Loucy (cell line): ENCODE measurements at regions not wholly inside any gene's neighbourhood (a gene's known extent, or its start where the extent isn't known, plus 50 kb on each side); places are given as distances from the start of the nearest gene placed in this dataset.

Experiments used
- H2AFZ ChIP-seq: fragments of 200-600 bp; sonication (generic); 2 replicates; pipeline ENCODE4 v1.6.0; 2016; ENCODE audit warnings: antibody characterized with exemption, mild to moderate bottlenecking, low read length, moderate library complexity
- H3F3A ChIP-seq: fragments of 200-600 bp; 2 replicates; pipeline ENCODE4 v1.6.0; 2016; ENCODE audit warnings: antibody characterized with exemption, low read depth, mild to moderate bottlenecking
- H3K27me3 ChIP-seq: fragments of 200-600 bp; sonication (generic); 2 replicates; pipeline ENCODE4 v1.6.1; 2014; ENCODE audit warnings: low read length, mild to moderate bottlenecking; ENCODE audit not compliant: insufficient read depth, poor library complexity, severe bottlenecking
- H3K36me3 ChIP-seq: fragments of 200-600 bp; sonication (generic); 2 replicates; pipeline ENCODE4 v1.6.1; 2016; ENCODE audit warnings: low read length; ENCODE audit not compliant: insufficient read depth
- H3K4me1 ChIP-seq: fragments of 200-600 bp; sonication (generic); 2 replicates; pipeline ENCODE4 v1.5.1; 2014; ENCODE audit warnings: low read length, mild to moderate bottlenecking; ENCODE audit not compliant: insufficient read depth, poor library complexity, severe bottlenecking
- H3K4me2 ChIP-seq: fragments of 200-600 bp; sonication (generic); 2 replicates; pipeline ENCODE4 v1.6.0; 2014; ENCODE audit warnings: antibody characterized with exemption, low read length, low read depth, mild to moderate bottlenecking; ENCODE audit not compliant: poor library complexity, severe bottlenecking
- H3K4me3 ChIP-seq: fragments of 200-600 bp; sonication (generic); 2 replicates; pipeline ENCODE4 v1.5.1; 2014; ENCODE audit warnings: low read length, mild to moderate bottlenecking, mixed read lengths; ENCODE audit not compliant: poor library complexity, severe bottlenecking
- H3K79me2 ChIP-seq: fragments of 200-600 bp; sonication (generic); 2 replicates; pipeline ENCODE4 v1.6.1; 2014; ENCODE audit warnings: low read length; ENCODE audit not compliant: insufficient read depth
- H3K9ac ChIP-seq: fragments of 200-600 bp; sonication (generic); 2 replicates; pipeline ENCODE4 v1.6.0; 2014; ENCODE audit warnings: mild to moderate bottlenecking, low read depth, low read length, moderate library complexity; ENCODE audit not compliant: poor library complexity, severe bottlenecking
- H3K9me2 ChIP-seq: fragments of 200-600 bp; sonication (generic); replicated peaks from 2 replicates; pipeline ENCODE4 v1.6.1; 2016; ENCODE audit warnings: low read depth, low read length, mixed read lengths
- H3K9me3 ChIP-seq: fragments of 200-600 bp; sonication (generic); 2 replicates; pipeline ENCODE4 v1.6.1; 2014; ENCODE audit warnings: mild to moderate bottlenecking, antibody characterized with exemption, low read length, low read depth; ENCODE audit not compliant: insufficient read depth
- H4K20me1 ChIP-seq: fragments of 200-600 bp; sonication (generic); 2 replicates; pipeline ENCODE4 v1.6.0; 2014; ENCODE audit warnings: antibody characterized with exemption, low read length, mild to moderate bottlenecking; ENCODE audit not compliant: insufficient read depth, poor library complexity, severe bottlenecking
- EZH2phosphoT487 ChIP-seq: fragments of 200-600 bp; IDR thresholded peaks from 2 replicates; pipeline ENCODE4 v1.6.1; 2018; ENCODE audit warnings: antibody characterized with exemption, mild to moderate bottlenecking, moderate library complexity, borderline replicate concordance
- TF ChIP-seq, protein P1 (sequence below): fragments of 200-600 bp; sonication (generic); conservative IDR thresholded peaks from 2 replicates; pipeline ENCODE4 v1.5.1; 2014; ENCODE audit warnings: mild to moderate bottlenecking, antibody characterized with exemption, low read length

DNA sequence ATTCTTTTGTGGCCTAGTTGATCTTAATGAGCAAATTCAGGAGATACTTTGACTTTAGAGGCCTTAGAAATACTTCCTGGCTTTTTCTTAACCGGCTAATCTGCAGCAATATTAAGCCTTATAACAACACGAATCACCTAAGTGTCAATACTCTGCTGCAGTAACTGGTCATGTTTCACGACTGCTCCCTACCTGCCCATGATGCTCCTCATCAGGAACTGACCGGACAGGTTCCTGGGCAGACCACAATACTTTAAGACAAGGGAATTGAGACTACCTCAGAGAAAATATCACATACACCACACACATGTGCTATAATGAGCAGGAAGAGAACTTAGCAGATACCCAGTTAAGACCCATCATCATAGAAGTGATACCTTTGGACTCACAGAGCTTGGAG, 211.9 kb upstream of the BMP4 start:
- Histone ChIP-seq H3K9ac (no peak overlapping the region), H4K20me1 (no peaks in the 10 kb centered on the region), H3K27me3 (peaks cover 36% of the 10 kb centered on the region), H3K4me2 (peak overlapping the region; percentile 62), H3K9me3 (no peaks in the 10 kb centered on the region), H3K4me3 (no peak overlapping the region), H3K79me2 (no peaks in the 10 kb centered on the region), H3F3A (no peaks in the 10 kb centered on the region), H3K9me2 (no peaks in the 10 kb centered on the region), H3K36me3 (no peaks in the 10 kb centered on the region), H3K4me1 (peaks cover 49% of the 10 kb centered on the region), H2AFZ (no peak overlapping the region)
- no peak for TF ChIP-seq EZH2phosphoT487
- TF ChIP-seq, protein P1, sequence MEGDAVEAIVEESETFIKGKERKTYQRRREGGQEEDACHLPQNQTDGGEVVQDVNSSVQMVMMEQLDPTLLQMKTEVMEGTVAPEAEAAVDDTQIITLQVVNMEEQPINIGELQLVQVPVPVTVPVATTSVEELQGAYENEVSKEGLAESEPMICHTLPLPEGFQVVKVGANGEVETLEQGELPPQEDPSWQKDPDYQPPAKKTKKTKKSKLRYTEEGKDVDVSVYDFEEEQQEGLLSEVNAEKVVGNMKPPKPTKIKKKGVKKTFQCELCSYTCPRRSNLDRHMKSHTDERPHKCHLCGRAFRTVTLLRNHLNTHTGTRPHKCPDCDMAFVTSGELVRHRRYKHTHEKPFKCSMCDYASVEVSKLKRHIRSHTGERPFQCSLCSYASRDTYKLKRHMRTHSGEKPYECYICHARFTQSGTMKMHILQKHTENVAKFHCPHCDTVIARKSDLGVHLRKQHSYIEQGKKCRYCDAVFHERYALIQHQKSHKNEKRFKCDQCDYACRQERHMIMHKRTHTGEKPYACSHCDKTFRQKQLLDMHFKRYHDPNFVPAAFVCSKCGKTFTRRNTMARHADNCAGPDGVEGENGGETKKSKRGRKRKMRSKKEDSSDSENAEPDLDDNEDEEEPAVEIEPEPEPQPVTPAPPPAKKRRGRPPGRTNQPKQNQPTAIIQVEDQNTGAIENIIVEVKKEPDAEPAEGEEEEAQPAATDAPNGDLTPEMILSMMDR = no peak

DNA sequence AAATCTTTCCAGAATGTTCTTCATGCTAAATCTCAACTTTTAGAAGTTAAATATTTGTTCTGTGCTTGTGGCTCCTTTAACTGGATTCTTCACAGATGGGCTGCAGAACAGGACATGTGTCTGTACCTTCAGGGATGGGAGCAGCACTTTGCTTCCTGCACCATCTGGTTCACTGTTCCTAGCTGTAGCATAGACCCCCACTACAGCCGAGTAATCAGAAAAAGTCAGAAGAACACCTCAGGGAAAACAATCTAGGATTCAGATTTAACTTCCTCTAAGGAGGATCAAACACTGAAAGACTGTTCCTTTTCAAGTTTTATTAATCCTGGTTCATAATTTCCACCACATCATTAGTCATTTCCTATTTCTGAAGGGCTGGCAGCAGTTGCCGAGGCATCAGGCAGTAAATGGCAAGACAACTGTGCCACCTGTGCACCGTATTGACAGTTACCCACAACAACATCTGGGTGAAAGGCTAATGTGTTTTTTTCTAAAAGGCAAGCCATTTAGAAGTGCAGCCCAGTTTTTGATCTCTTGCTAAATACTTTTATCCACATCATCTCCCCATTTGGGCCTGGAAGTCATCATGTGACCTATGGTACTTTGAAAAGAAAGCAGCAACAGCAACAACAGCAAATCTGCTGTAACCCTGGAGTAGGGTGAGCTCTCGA, 212.8 kb upstream of the BMP4 start:
- peaks cover 45% of the 10 kb centered on the region for H3K27me3 ChIP-seq
- no peaks in the 10 kb centered on the region for H3K9me3 ChIP-seq
- H4K20me1 ChIP-seq = no peaks in the 10 kb centered on the region
- peak overlapping the region; percentile 24 for H3K9ac ChIP-seq
- H3K36me3 ChIP-seq = no peaks in the 10 kb centered on the region
- H3K4me1 ChIP-seq = peaks cover 56% of the 10 kb centered on the region
- no peaks in the 10 kb centered on the region for H3K9me2 ChIP-seq
- no peak overlapping the region for H2AFZ ChIP-seq
- H3K4me2 ChIP-seq = peak overlapping the region; percentile 62
- no peaks in the 10 kb centered on the region for H3K79me2 ChIP-seq
- H3K4me3 ChIP-seq = peak overlapping the region; percentile 46
- H3F3A ChIP-seq = no peaks in the 10 kb centered on the region
- TF ChIP-seq EZH2phosphoT487 = no peak
- TF ChIP-seq, protein P1 = no peak

DNA sequence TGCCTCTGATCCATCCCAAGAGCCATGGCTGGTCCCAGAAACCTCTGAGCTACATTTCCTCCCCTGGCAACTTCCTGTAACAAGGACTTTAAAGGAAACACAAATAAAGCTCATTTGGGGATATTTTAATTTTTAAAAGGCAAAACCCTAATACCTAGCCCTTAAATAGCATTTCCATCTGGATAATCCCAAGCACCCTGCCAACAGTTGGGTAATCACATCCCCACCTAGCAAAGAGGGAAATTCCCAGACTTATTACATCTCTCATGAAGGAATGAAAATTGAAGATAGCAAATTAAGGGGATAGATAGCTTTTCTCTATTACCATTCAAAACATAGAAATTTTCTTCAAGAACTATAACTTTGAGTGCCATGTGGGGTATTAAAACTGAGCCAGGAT, 213.7 kb upstream of the BMP4 start:
- no peaks in the 10 kb centered on the region for H3K36me3 ChIP-seq
- no peaks in the 10 kb centered on the region for H3K9me3 ChIP-seq
- peak overlapping the region; percentile 24 for H3K9ac ChIP-seq
- H3K4me1 ChIP-seq = peaks cover 56% of the 10 kb centered on the region
- H3K4me2 ChIP-seq = peak overlapping the region; percentile 62
- TF ChIP-seq, protein P1 = no peak
- TF ChIP-seq EZH2phosphoT487 = no peak
- H2AFZ ChIP-seq = peak overlapping the region; percentile 2; the same call in 1 of the 2 replicates
- no peaks in the 10 kb centered on the region for H3F3A ChIP-seq
- H3K9me2 ChIP-seq = no peaks in the 10 kb centered on the region
- H3K27me3 ChIP-seq = peaks cover 45% of the 10 kb centered on the region
- H4K20me1 ChIP-seq = no peaks in the 10 kb centered on the region
- no peaks in the 10 kb centered on the region for H3K79me2 ChIP-seq
- H3K4me3 ChIP-seq = peak overlapping the region; percentile 46
